IPS-20b (cell line): ENCODE measurements at regions not wholly inside any gene's neighbourhood (a gene's known extent, or its start where the extent isn't known, plus 50 kb on each side); places are given as distances from the start of the nearest gene placed in this dataset.

Experiments
- H3K27ac ChIP-seq: one replicate; pipeline ENCODE4 v1.5.1; 2013; ENCODE audit warnings: low read length
- H3K27me3 ChIP-seq: 2 replicates; pipeline ENCODE4 v1.6.1; 2013; ENCODE audit warnings: mild to moderate bottlenecking, low read length, inconsistent platforms; ENCODE audit not compliant: insufficient read depth
- H3K36me3 ChIP-seq: 2 replicates; pipeline ENCODE4 v1.6.1; 2013; ENCODE audit warnings: low read depth, mild to moderate bottlenecking, inconsistent platforms, low read length, moderate library complexity; ENCODE audit not compliant: insufficient read depth
- H3K4me1 ChIP-seq: 2 replicates; pipeline ENCODE4 v1.6.1; 2013; ENCODE audit warnings: mild to moderate bottlenecking, control low read depth, inconsistent platforms, low read length, moderate library complexity; ENCODE audit not compliant: insufficient read depth
- H3K4me3 ChIP-seq: 2 replicates; pipeline ENCODE4 v1.5.1; 2013; ENCODE audit warnings: mild to moderate bottlenecking, low read length, inconsistent platforms
- H3K9ac ChIP-seq: 2 replicates; pipeline ENCODE4 v1.6.1; 2013; ENCODE audit warnings: low read depth, mild to moderate bottlenecking, inconsistent platforms, low read length, moderate library complexity
- H3K9me3 ChIP-seq: 2 replicates; pipeline ENCODE4 v1.6.1; 2013; ENCODE audit warnings: mild to moderate bottlenecking, low read depth, low read length, inconsistent platforms; ENCODE audit not compliant: insufficient read depth

GRCh38 chr4:29566371-29566770 is 1153.8 kb upstream of the PCDH7 start:
- Histone ChIP-seq H3K27me3 (no peaks in the 10 kb centered on the region), H3K9me3 (no peaks in the 10 kb centered on the region), H3K27ac (no peak overlapping the region), H3K4me3 (no peak overlapping the region), H3K9ac (no peak overlapping the region), H3K36me3 (no peaks in the 10 kb centered on the region), H3K4me1 (no peaks in the 10 kb centered on the region)

- Histone ChIP-seq H3K4me3 (no peak overlapping the region), H3K9me3 (no peaks in the 10 kb centered on the region), H3K36me3 (no peaks in the 10 kb centered on the region), H3K9ac (no peak overlapping the region), H3K4me1 (no peaks in the 10 kb centered on the region), H3K27ac (no peak overlapping the region), H3K27me3 (no peaks in the 10 kb centered on the region)
Measured at GRCh38 chr4:29571322-29571721, 1148.8 kb upstream of the PCDH7 start.

GRCh38 chr4:29578329-29578728 is 1141.8 kb upstream of the PCDH7 start:
- Histone ChIP-seq H3K4me3 (no peak overlapping the region), H3K27ac (no peak overlapping the region), H3K9ac (no peak overlapping the region), H3K9me3 (no peaks in the 10 kb centered on the region), H3K4me1 (no peaks in the 10 kb centered on the region), H3K27me3 (no peaks in the 10 kb centered on the region), H3K36me3 (no peaks in the 10 kb centered on the region)

- Histone ChIP-seq H3K27me3 (no peaks in the 10 kb centered on the region), H3K9ac (no peak overlapping the region), H3K4me1 (no peaks in the 10 kb centered on the region), H3K4me3 (no peak overlapping the region), H3K27ac (no peak overlapping the region), H3K36me3 (no peaks in the 10 kb centered on the region), H3K9me3 (0 out of 2 replicates have a peak, but pooled peaks cover 3% of the 10 kb centered on the region)
Measured at GRCh38 chr4:29581457-29581856, 1138.7 kb upstream of the PCDH7 start.

- Histone ChIP-seq H3K4me1 (no peaks in the 10 kb centered on the region), H3K27ac (no peak overlapping the region), H3K4me3 (no peak overlapping the region), H3K36me3 (no peaks in the 10 kb centered on the region), H3K27me3 (no peaks in the 10 kb centered on the region), H3K9me3 (peaks cover 21% of the 10 kb centered on the region; the same call in 1 of the 2 replicates), H3K9ac (no peak overlapping the region)
Measured at GRCh38 chr4:29588617-29589016, 1131.6 kb upstream of the PCDH7 start.

GRCh38 chr4:29596228-29596627 is 1123.9 kb upstream of the PCDH7 start:
- Histone ChIP-seq H3K9ac (no peak overlapping the region), H3K4me1 (no peaks in the 10 kb centered on the region), H3K27ac (no peak overlapping the region), H3K9me3 (peaks cover 4% of the 10 kb centered on the region; the same call in 1 of the 2 replicates), H3K27me3 (no peaks in the 10 kb centered on the region), H3K4me3 (no peak overlapping the region), H3K36me3 (no peaks in the 10 kb centered on the region)

- Histone ChIP-seq H3K36me3 (no peaks in the 10 kb centered on the region), H3K4me1 (no peaks in the 10 kb centered on the region), H3K4me3 (no peak overlapping the region), H3K9me3 (no peaks in the 10 kb centered on the region), H3K27me3 (no peaks in the 10 kb centered on the region), H3K9ac (no peak overlapping the region), H3K27ac (no peak overlapping the region)
Measured at GRCh38 chr4:29619168-29619567, 1101.0 kb upstream of the PCDH7 start.

GRCh38 chr4:29632199-29632598 is 1088.0 kb upstream of the PCDH7 start:
- no peaks in the 10 kb centered on the region for H3K4me1 ChIP-seq
- H3K9ac ChIP-seq, result no peak overlapping the region
- H3K27me3 ChIP-seq, result no peaks in the 10 kb centered on the region
- no peak overlapping the region for H3K4me3 ChIP-seq
- H3K36me3 ChIP-seq, result no peaks in the 10 kb centered on the region
- no peak overlapping the region for H3K27ac ChIP-seq
- no peaks in the 10 kb centered on the region for H3K9me3 ChIP-seq

GRCh38 chr4:29636961-29637360 is 1083.2 kb upstream of the PCDH7 start:
- Histone ChIP-seq H3K4me1 (no peaks in the 10 kb centered on the region), H3K36me3 (no peaks in the 10 kb centered on the region), H3K9ac (no peak overlapping the region), H3K27me3 (no peaks in the 10 kb centered on the region), H3K9me3 (no peaks in the 10 kb centered on the region), H3K4me3 (no peak overlapping the region), H3K27ac (no peak overlapping the region)

- Histone ChIP-seq H3K27ac (no peak overlapping the region), H3K36me3 (no peaks in the 10 kb centered on the region), H3K4me3 (no peak overlapping the region), H3K9me3 (no peaks in the 10 kb centered on the region), H3K27me3 (no peaks in the 10 kb centered on the region), H3K4me1 (0 out of 2 replicates have a peak, but pooled peaks cover 3% of the 10 kb centered on the region), H3K9ac (no peak overlapping the region)
Measured at GRCh38 chr4:29653221-29653620, 1066.9 kb upstream of the PCDH7 start.

- Histone ChIP-seq H3K4me3 (no peak overlapping the region), H3K9ac (no peak overlapping the region), H3K36me3 (no peaks in the 10 kb centered on the region), H3K9me3 (no peaks in the 10 kb centered on the region), H3K4me1 (no peaks in the 10 kb centered on the region), H3K27ac (no peak overlapping the region), H3K27me3 (no peaks in the 10 kb centered on the region)
Measured at GRCh38 chr4:29680644-29681043, 1039.5 kb upstream of the PCDH7 start.

- Histone ChIP-seq H3K4me3 (no peak overlapping the region), H3K27me3 (no peaks in the 10 kb centered on the region), H3K4me1 (no peaks in the 10 kb centered on the region), H3K9me3 (peaks cover 18% of the 10 kb centered on the region), H3K9ac (no peak overlapping the region), H3K36me3 (no peaks in the 10 kb centered on the region), H3K27ac (no peak overlapping the region)
Measured at GRCh38 chr4:29704059-29704458, 1016.1 kb upstream of the PCDH7 start.

- Histone ChIP-seq H3K27ac (no peak overlapping the region), H3K9me3 (peaks cover 18% of the 10 kb centered on the region), H3K9ac (no peak overlapping the region), H3K27me3 (no peaks in the 10 kb centered on the region), H3K36me3 (no peaks in the 10 kb centered on the region), H3K4me3 (no peak overlapping the region), H3K4me1 (no peaks in the 10 kb centered on the region)
Measured at GRCh38 chr4:29708473-29708872, 1011.7 kb upstream of the PCDH7 start.
